ENCODE measurements at regions not wholly inside any gene's neighbourhood (a gene's known extent, or its start where the extent isn't known, plus 50 kb on each side); places are given as distances from the start of the nearest gene placed in this dataset.

DNA sequence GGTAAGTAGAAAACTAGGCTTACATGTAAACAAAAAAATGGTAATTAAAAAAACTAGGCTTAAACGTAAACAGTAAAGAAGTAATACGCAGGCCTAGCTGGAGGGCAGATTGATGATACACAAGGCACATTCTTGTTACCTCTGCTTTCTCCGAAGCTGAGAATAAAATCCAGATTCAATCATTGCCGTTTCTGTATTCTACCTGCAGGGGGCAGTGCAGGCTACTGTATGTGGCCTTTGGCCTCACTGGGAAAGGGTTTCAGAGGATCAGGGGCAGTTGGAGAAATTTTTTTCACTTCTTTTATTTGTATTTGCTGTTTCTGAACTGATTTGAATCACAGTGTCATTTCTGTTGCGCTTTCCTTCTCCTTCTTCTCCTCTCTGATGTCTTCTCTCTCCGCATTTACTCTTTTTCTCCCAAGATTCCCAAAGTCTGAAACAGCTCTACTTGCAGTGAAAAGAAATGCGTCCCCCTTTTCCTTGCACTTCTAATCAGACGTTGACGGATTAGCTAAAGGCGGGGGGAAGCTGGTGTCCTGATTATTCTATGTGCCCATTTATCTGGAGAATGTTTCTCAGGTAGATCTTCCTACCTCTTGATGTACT lies 67.1 kb upstream of the MCTP2 start:
- DNase-seq (ENCODE audit: low read depth, low spot score) (peak; percentile 48), ATAC-seq (peak; percentile 75)
- Histone ChIP-seq H4K20me1 (ENCODE audit: insufficient read depth) (no peaks in the 10 kb centered on the region), H3K4me3 (replicated peaks in 1 of 2; ENCODE audit: low read depth in 1 of 2, low read length in 2 of 2) (no peak overlapping the region), H3K27ac (ENCODE audit: low read depth, low read length) (no peak overlapping the region), H3K4me2 (ENCODE audit: low read length) (no peak overlapping the region), H3K36me3 (ENCODE audit: control insufficient read depth in 1 of 2, insufficient read depth in 2 of 2, low read length in 2 of 2) (no peaks in the 10 kb centered on the region), H3K9ac (ENCODE audit: low read length) (no peak overlapping the region), H3K9me3 (ENCODE audit: control insufficient read depth in 1 of 2, insufficient read depth in 1 of 2, low read depth in 1 of 2, low read length in 2 of 2) (no peaks in the 10 kb centered on the region), H3K27me3 (ENCODE audit: insufficient read depth, low read length) (no peaks in the 10 kb centered on the region), H3K9me2 (ENCODE audit: insufficient read depth) (no peaks in the 10 kb centered on the region), H3K79me2 (ENCODE audit: insufficient read depth, low read length) (no peaks in the 10 kb centered on the region), H2AFZ (ENCODE audit: low read depth, low read length, poor library complexity, severe bottlenecking) (no peak overlapping the region), H3K4me1 (ENCODE audit: control insufficient read depth in 1 of 2, insufficient read depth in 2 of 2, low read length in 2 of 2) (no peaks in the 10 kb centered on the region)
- TF ChIP-seq, protein P1, sequence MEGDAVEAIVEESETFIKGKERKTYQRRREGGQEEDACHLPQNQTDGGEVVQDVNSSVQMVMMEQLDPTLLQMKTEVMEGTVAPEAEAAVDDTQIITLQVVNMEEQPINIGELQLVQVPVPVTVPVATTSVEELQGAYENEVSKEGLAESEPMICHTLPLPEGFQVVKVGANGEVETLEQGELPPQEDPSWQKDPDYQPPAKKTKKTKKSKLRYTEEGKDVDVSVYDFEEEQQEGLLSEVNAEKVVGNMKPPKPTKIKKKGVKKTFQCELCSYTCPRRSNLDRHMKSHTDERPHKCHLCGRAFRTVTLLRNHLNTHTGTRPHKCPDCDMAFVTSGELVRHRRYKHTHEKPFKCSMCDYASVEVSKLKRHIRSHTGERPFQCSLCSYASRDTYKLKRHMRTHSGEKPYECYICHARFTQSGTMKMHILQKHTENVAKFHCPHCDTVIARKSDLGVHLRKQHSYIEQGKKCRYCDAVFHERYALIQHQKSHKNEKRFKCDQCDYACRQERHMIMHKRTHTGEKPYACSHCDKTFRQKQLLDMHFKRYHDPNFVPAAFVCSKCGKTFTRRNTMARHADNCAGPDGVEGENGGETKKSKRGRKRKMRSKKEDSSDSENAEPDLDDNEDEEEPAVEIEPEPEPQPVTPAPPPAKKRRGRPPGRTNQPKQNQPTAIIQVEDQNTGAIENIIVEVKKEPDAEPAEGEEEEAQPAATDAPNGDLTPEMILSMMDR (IDR thresholded peaks at IDR 0.05 in 2 of 3, conservative IDR thresholded peaks at IDR 0.05 in 1 of 3; ENCODE audit: borderline replicate concordance in 1 of 3, insufficient read depth in 1 of 3, low read depth in 2 of 3, low read length in 2 of 3) = peak; percentile 79 to 92 (median 79)
- peak; percentile 87 for TF ChIP-seq RAD21 (IDR thresholded peaks at IDR 0.05; ENCODE audit: low read depth)
- TF ChIP-seq JUND (IDR thresholded peaks at IDR 0.05) = no peak
- CTCF ChIA-PET = interaction anchor here (0.6 to 3.3 kb wide), 8 partner anchors 10 to 507 kb away, joined by 3 to 60 read pairs (median 3); no protein-coding TSS in a partner anchor
- POLR2A ChIA-PET = no interaction called here
- no TSS peak for BruUV-seq (replicated peaks)
- RAD21 ChIA-PET (ENCODE audit: low non-redundant PET in 1 of 2, low total read pairs in 2 of 2, uncharacterized antibody in 2 of 2, unreplicated experiment in 2 of 2) = interaction anchor here in 1 of 2 experiments (2.0 kb wide), 1 partner anchor 160 kb away, joined by 12 read pairs; no protein-coding TSS in a partner anchor
- intact Hi-C loops (cut with micrococcal nuclease) = loop anchor here (1.0 to 10.0 kb wide), 2 partner anchors 160 to 410 kb away; no protein-coding TSS in a partner anchor

DNA sequence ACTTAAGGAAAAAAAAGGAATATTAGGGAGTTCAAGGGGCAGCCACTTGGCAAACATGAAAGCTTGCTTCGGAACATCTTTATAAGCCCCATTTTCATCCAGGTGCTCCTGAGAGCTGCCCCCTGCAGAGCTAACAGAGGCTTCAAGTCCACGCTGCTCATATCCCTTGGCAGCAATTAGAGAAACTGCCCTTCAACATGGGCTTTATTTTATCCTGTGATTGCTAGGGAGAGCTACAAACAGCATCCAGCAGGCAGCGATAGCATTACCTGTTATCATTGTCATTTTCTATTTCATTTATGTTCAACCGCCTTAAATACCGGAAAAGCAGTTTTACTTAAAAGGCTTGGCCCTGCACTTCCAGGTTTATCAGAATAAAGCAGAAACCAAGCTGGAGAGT lies 68.4 kb upstream of the MCTP2 start:
- H3K9ac ChIP-seq (ENCODE audit: low read length) = no peak overlapping the region
- ChIA-PET CTCF (interaction anchor here (1.2 to 3.3 kb wide), 2 partner anchors 160 to 164 kb away, joined by 3 to 60 read pairs; no protein-coding TSS in a partner anchor), POLR2A (no interaction called here), RAD21 (ENCODE audit: low non-redundant PET in 1 of 2, low total read pairs in 2 of 2, uncharacterized antibody in 2 of 2, unreplicated experiment in 2 of 2) (no interaction called here)
- H3K4me1 ChIP-seq (ENCODE audit: control insufficient read depth in 1 of 2, insufficient read depth in 2 of 2, low read length in 2 of 2) = no peaks in the 10 kb centered on the region
- no peak overlapping the region for H3K27ac ChIP-seq (ENCODE audit: low read depth, low read length)
- no peaks in the 10 kb centered on the region for H3K9me3 ChIP-seq (ENCODE audit: control insufficient read depth in 1 of 2, insufficient read depth in 1 of 2, low read depth in 1 of 2, low read length in 2 of 2)
- intact Hi-C loops (cut with micrococcal nuclease) = loop anchor here (10.0 kb wide), 1 partner anchor 412 kb away; no protein-coding TSS in a partner anchor
- no peaks in the 10 kb centered on the region for H3K36me3 ChIP-seq (ENCODE audit: control insufficient read depth in 1 of 2, insufficient read depth in 2 of 2, low read length in 2 of 2)
- H3K27me3 ChIP-seq (ENCODE audit: insufficient read depth, low read length) = no peaks in the 10 kb centered on the region
- H3K4me3 ChIP-seq (replicated peaks in 1 of 2; ENCODE audit: low read depth in 1 of 2, low read length in 2 of 2) = no peak overlapping the region
- no peak overlapping the region for H2AFZ ChIP-seq (ENCODE audit: low read depth, low read length, poor library complexity, severe bottlenecking)
- H3K9me2 ChIP-seq (ENCODE audit: insufficient read depth) = no peaks in the 10 kb centered on the region
- no peaks in the 10 kb centered on the region for H4K20me1 ChIP-seq (ENCODE audit: insufficient read depth)
- H3K79me2 ChIP-seq (ENCODE audit: insufficient read depth, low read length) = no peaks in the 10 kb centered on the region
- BruUV-seq (replicated peaks) = no TSS peak
- ATAC-seq (no peak), DNase-seq (ENCODE audit: low read depth, low spot score) (no peak)
- H3K4me2 ChIP-seq (ENCODE audit: low read length) = no peak overlapping the region
- TF ChIP-seq CEBPB (IDR thresholded peaks at IDR 0.05; ENCODE audit: low read depth) (no peak), ELF1 (IDR thresholded peaks at IDR 0.05; ENCODE audit: borderline replicate concordance, low read depth) (no peak), ZNF274 (IDR thresholded peaks at IDR 0.05; ENCODE audit: low read depth, low read length) (no peak), FOSL1 (IDR thresholded peaks at IDR 0.05; ENCODE audit: low read depth) (no peak), POLR2A (IDR thresholded peaks at IDR 0.05; ENCODE audit: borderline replicate concordance, extremely low read depth, insufficient read depth, insufficient read length) (no peak), RAD21 (IDR thresholded peaks at IDR 0.05; ENCODE audit: low read depth) (no peak), ZFX (IDR thresholded peaks at IDR 0.05) (no peak), YY1 (IDR thresholded peaks at IDR 0.05; ENCODE audit: extremely low read depth, insufficient replicate concordance, low read depth, low read length) (no peak)
- TF ChIP-seq, protein P1 (IDR thresholded peaks at IDR 0.05 in 2 of 3, conservative IDR thresholded peaks at IDR 0.05 in 1 of 3; ENCODE audit: borderline replicate concordance in 1 of 3, insufficient read depth in 1 of 3, low read depth in 2 of 3, low read length in 2 of 3) = no peak
- TF ChIP-seq, protein P2, sequence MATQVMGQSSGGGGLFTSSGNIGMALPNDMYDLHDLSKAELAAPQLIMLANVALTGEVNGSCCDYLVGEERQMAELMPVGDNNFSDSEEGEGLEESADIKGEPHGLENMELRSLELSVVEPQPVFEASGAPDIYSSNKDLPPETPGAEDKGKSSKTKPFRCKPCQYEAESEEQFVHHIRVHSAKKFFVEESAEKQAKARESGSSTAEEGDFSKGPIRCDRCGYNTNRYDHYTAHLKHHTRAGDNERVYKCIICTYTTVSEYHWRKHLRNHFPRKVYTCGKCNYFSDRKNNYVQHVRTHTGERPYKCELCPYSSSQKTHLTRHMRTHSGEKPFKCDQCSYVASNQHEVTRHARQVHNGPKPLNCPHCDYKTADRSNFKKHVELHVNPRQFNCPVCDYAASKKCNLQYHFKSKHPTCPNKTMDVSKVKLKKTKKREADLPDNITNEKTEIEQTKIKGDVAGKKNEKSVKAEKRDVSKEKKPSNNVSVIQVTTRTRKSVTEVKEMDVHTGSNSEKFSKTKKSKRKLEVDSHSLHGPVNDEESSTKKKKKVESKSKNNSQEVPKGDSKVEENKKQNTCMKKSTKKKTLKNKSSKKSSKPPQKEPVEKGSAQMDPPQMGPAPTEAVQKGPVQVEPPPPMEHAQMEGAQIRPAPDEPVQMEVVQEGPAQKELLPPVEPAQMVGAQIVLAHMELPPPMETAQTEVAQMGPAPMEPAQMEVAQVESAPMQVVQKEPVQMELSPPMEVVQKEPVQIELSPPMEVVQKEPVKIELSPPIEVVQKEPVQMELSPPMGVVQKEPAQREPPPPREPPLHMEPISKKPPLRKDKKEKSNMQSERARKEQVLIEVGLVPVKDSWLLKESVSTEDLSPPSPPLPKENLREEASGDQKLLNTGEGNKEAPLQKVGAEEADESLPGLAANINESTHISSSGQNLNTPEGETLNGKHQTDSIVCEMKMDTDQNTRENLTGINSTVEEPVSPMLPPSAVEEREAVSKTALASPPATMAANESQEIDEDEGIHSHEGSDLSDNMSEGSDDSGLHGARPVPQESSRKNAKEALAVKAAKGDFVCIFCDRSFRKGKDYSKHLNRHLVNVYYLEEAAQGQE (IDR thresholded peaks at IDR 0.05; ENCODE audit: low read depth) = no peak
